IMR-90 (cell line): ENCODE measurements at regions not wholly inside any gene's neighbourhood (a gene's known extent, or its start where the extent isn't known, plus 50 kb on each side); places are given as distances from the start of the nearest gene placed in this dataset.

Experiments
- ATAC-seq: fragments of 200-7000 bp; cut with Tn5 transposase; 2 replicates; pipeline ENCODE4 v1.9.1; 2020; ENCODE audit warnings: low read depth, mild to moderate bottlenecking, moderate library complexity
- BruUV-seq: library from RNA; stranded (reverse); fragments of 400-500 nt; replicated peaks from 2 replicates; lab custom pipeline; 2021; lab: Mats Ljungman, UMichigan
- CTCF ChIA-PET: fragments of 300-600 bp; formaldehyde crosslinking; extraction: SDS; loops from one replicate; lab custom pipeline; 2021; ENCODE audit warnings: antibody characterized with exemption; lab: Yijun Ruan, JAX
- POLR2A ChIA-PET: fragments of 300-600 bp; sonication (Branson Sonifier 250); formaldehyde crosslinking; loops from one replicate; lab custom pipeline; 2022; ENCODE audit warnings: antibody characterized with exemption; ENCODE audit not compliant: unreplicated experiment; lab: Charles Lee
- DNase-seq: peaks from one replicate; pipeline ENCODE4 v3.0.0; 2013
- H2AFZ ChIP-seq: replicated peaks from 2 replicates; pipeline ENCODE3; 2013; ENCODE audit warnings: low read length, mild to moderate bottlenecking; ENCODE audit not compliant: poor library complexity
- H2AK5ac ChIP-seq: 2 replicates; pipeline ENCODE4 v1.6.1; 2013; ENCODE audit warnings: low read depth, low read length, inconsistent platforms
- H2AK9ac ChIP-seq: replicated peaks from 2 replicates; pipeline ENCODE3; 2013; ENCODE audit warnings: mild to moderate bottlenecking, low read depth, low read length, moderate library complexity; ENCODE audit not compliant: poor library complexity
- H2BK120ac ChIP-seq: 2 replicates; pipeline ENCODE4 v1.6.1; 2013; ENCODE audit warnings: low read depth, low read length, inconsistent platforms
- H2BK15ac ChIP-seq: 3 replicates; pipeline ENCODE4 v1.6.1; 2013; ENCODE audit warnings: low read depth, low read length, inconsistent platforms
- H2BK20ac ChIP-seq: 2 replicates; pipeline ENCODE4 v1.6.1; 2013; ENCODE audit warnings: low read depth, mild to moderate bottlenecking, inconsistent platforms, low read length, moderate library complexity
- H2BK5ac ChIP-seq: 2 replicates; pipeline ENCODE4 v1.6.1; 2013; ENCODE audit warnings: mild to moderate bottlenecking, low read depth, low read length, inconsistent platforms; ENCODE audit not compliant: poor library complexity, severe bottlenecking
- H3K14ac ChIP-seq: replicated peaks from 2 replicates; pipeline ENCODE4 v1.6.1; 2013; ENCODE audit warnings: low read depth, low read length, inconsistent platforms
- H3K18ac ChIP-seq: 2 replicates; pipeline ENCODE4 v1.6.1; 2013; ENCODE audit warnings: low read depth, low read length, control low read depth
- H3K23ac ChIP-seq: 2 replicates; pipeline ENCODE4 v1.6.1; 2013; ENCODE audit warnings: low read depth, low read length, inconsistent platforms
- H3K27ac ChIP-seq: 2 replicates; pipeline ENCODE4 v1.5.1; 2013; ENCODE audit warnings: mild to moderate bottlenecking, control low read depth, low read length; ENCODE audit not compliant: insufficient read depth
- H3K27me3 ChIP-seq: 2 replicates; pipeline ENCODE4 v1.6.1; 2013; ENCODE audit warnings: low read length; ENCODE audit not compliant: control insufficient read depth, insufficient read depth
- H3K36me3 ChIP-seq: 2 replicates; pipeline ENCODE4 v1.6.1; 2013; ENCODE audit warnings: low read length, mixed read lengths; ENCODE audit not compliant: control insufficient read depth, insufficient read depth
- H3K4ac ChIP-seq: 2 replicates; pipeline ENCODE4 v1.6.1; 2013; ENCODE audit warnings: low read depth, low read length, inconsistent platforms
- H3K4me1 ChIP-seq: 2 replicates; pipeline ENCODE4 v1.6.1; 2013; ENCODE audit warnings: low read length, mixed read lengths; ENCODE audit not compliant: control insufficient read depth, insufficient read depth
- H3K4me2 ChIP-seq: 2 replicates; pipeline ENCODE4 v1.6.1; 2013; ENCODE audit warnings: low read depth, mild to moderate bottlenecking, control low read depth, low read length, moderate library complexity
- H3K4me3 ChIP-seq: 2 replicates; pipeline ENCODE4 v1.5.1; 2013; ENCODE audit warnings: low read depth, mild to moderate bottlenecking, control low read depth, low read length, moderate library complexity; ENCODE audit not compliant: insufficient read depth
- H3K56ac ChIP-seq: 2 replicates; pipeline ENCODE4 v1.6.1; 2013; ENCODE audit warnings: low read length, inconsistent platforms; ENCODE audit not compliant: insufficient read depth; ENCODE audit errors: extremely low read depth
- H3K79me1 ChIP-seq, 2 experiments: 2 replicates each; pipeline ENCODE4 v1.6.1; 2013; ENCODE audit warnings: low read length in 2 of 2, inconsistent platforms in 1 of 2, low read depth in 1 of 2
- H3K9ac ChIP-seq: 2 replicates; pipeline ENCODE4 v1.6.1; 2013; ENCODE audit warnings: low read depth, low read length, control low read depth
- H3K9me1 ChIP-seq: 2 replicates; pipeline ENCODE4 v1.6.1; 2013; ENCODE audit warnings: low read length, inconsistent platforms; ENCODE audit not compliant: insufficient read depth
- H3K9me3 ChIP-seq: 2 replicates; pipeline ENCODE4 v1.6.1; 2013; ENCODE audit warnings: low read length; ENCODE audit not compliant: control insufficient read depth, insufficient read depth
- H4K20me1 ChIP-seq: 2 replicates; pipeline ENCODE4 v1.6.1; 2013; ENCODE audit warnings: low read length, inconsistent platforms; ENCODE audit not compliant: insufficient read depth
- H4K5ac ChIP-seq: 2 replicates; pipeline ENCODE4 v1.6.1; 2013; ENCODE audit warnings: mild to moderate bottlenecking, low read depth, low read length, control low read depth
- H4K8ac ChIP-seq, 2 experiments: 2 replicates each; pipeline ENCODE4 v1.6.1; 2013; ENCODE audit warnings: low read depth in 2 of 2, low read length in 2 of 2, control low read depth in 1 of 2, inconsistent platforms in 1 of 2
- H4K91ac ChIP-seq: 2 replicates; pipeline ENCODE4 v1.6.1; 2013; ENCODE audit warnings: low read depth, low read length, inconsistent platforms; ENCODE audit not compliant: insufficient read depth
- CEBPB ChIP-seq: IDR thresholded peaks from 2 replicates; pipeline ENCODE4 v1.6.1; 2012; ENCODE audit warnings: low read depth, low read length, improper control_type of control experiment
- CHD1 ChIP-seq: IDR thresholded peaks from 2 replicates; pipeline ENCODE4 v1.6.1; 2012; ENCODE audit warnings: low read depth, low read length, improper control_type of control experiment
- ELK1 ChIP-seq: fragments of 150-350 bp; IDR thresholded peaks from 2 replicates; pipeline ENCODE4 v1.6.1; 2016; ENCODE audit warnings: low read depth, mild to moderate bottlenecking, low read length, moderate library complexity, borderline replicate concordance
- FOS ChIP-seq: fragments of 150-350 bp; IDR thresholded peaks from 2 replicates; pipeline ENCODE4 v1.6.1; 2016; ENCODE audit warnings: low read depth, low read length
- MXI1 ChIP-seq: IDR thresholded peaks from 2 replicates; pipeline ENCODE4 v1.6.1; 2012; ENCODE audit warnings: low read depth, mild to moderate bottlenecking, low read length, moderate library complexity, borderline replicate concordance
- RAD21 ChIP-seq: IDR thresholded peaks from 2 replicates; pipeline ENCODE4 v1.6.1; 2012; ENCODE audit warnings: low read length, improper control_type of control experiment
- RCOR1 ChIP-seq: IDR thresholded peaks from 2 replicates; pipeline ENCODE4 v1.6.1; 2012; ENCODE audit warnings: mild to moderate bottlenecking, low read length, improper control_type of control experiment; ENCODE audit not compliant: insufficient replicate concordance
- WGBS, 2 experiments: methylation state at CpG; one replicate each; pipeline versions ENCODE4 v1.1.5 to v1.1.7; 2013; ENCODE audit warnings: missing lambda C conversion rate in 2 of 2; ENCODE audit not compliant: insufficient read length in 1 of 2; ENCODE audit errors: extremely low coverage in 2 of 2; 5-methylcytosine and 5-hydroxymethylcytosine counted together
- dilution Hi-C: fragments of 300-500 bp; cut with HindIII; formaldehyde crosslinking; loops from one replicate; pipeline ENCODE4 v1.14.3; 2018; ENCODE audit warnings: low sequenced_read_pairs; ENCODE audit not compliant: unreplicated experiment
- in situ Hi-C: fragments of 300-500 bp; cut with MboI; formaldehyde crosslinking; loops from 3 replicates; pipeline ENCODE4 v1.14.3; 2019; ENCODE audit warnings: low sequenced_read_pairs, inconsistent platforms, mixed read lengths
- intact Hi-C: fragments of 100-400 bp; cut with micrococcal nuclease; formaldehyde crosslinking; loops from 2 replicates; pipeline ENCODE4 v1.10.0; 2022

GRCh38 chr18:75592527-75592926 lies 165.0 kb upstream of the SMIM21 start:
- H2BK120ac ChIP-seq, result no peak overlapping the region
- no peaks in the 10 kb centered on the region for H3K36me3 ChIP-seq
- H3K56ac ChIP-seq, result no peak overlapping the region
- H2BK20ac ChIP-seq, result no peak overlapping the region
- in situ Hi-C loops, result no loop called here
- ChIA-PET POLR2A (no interaction called here), CTCF (interaction anchor here (0.6 kb wide), 2 partner anchors 367 to 982 kb away, joined by 3 to 4 read pairs; no protein-coding TSS in a partner anchor)
- no peak overlapping the region for H3K4me3 ChIP-seq
- H3K18ac ChIP-seq, result no peak overlapping the region
- no peak overlapping the region for H2AFZ ChIP-seq
- no peak overlapping the region for H3K4ac ChIP-seq
- no peak overlapping the region for H3K14ac ChIP-seq
- H3K4me2 ChIP-seq, result no peak overlapping the region
- intact Hi-C loops, result no loop called here
- TF ChIP-seq RAD21 (no peak), ELK1 (no peak), CHD1 (no peak), FOS (no peak), MXI1 (no peak), RCOR1 (no peak), CEBPB (no peak)
- H2AK9ac ChIP-seq, result no peak overlapping the region
- DNase-seq (no peak), ATAC-seq (no peak)
- no peak overlapping the region for H4K8ac ChIP-seq
- H2BK15ac ChIP-seq, result no peak overlapping the region
- BruUV-seq, result no TSS peak
- H3K9ac ChIP-seq, result no peak overlapping the region
- no peaks in the 10 kb centered on the region for H3K9me1 ChIP-seq
- WGBS, 2 experiments, result no CpG with 5 or more reads among the region's 3 CpGs
- H3K27ac ChIP-seq, result no peak overlapping the region
- H3K9me3 ChIP-seq, result peaks cover 11% of the 10 kb centered on the region
- no peak overlapping the region for H4K91ac ChIP-seq
- no peak overlapping the region for H2BK5ac ChIP-seq
- no peaks in the 10 kb centered on the region for H3K79me1 ChIP-seq
- H2AK5ac ChIP-seq, result no peak overlapping the region
- H4K5ac ChIP-seq, result no peak overlapping the region
- H4K20me1 ChIP-seq, result no peaks in the 10 kb centered on the region
- no peaks in the 10 kb centered on the region for H3K4me1 ChIP-seq
- no peaks in the 10 kb centered on the region for H3K27me3 ChIP-seq
- no peak overlapping the region for H3K23ac ChIP-seq
- dilution Hi-C loops, result no loop called here
